IPS DF 19.7 (cell line): ENCODE measurements at regions not wholly inside any gene's neighbourhood (a gene's known extent, or its start where the extent isn't known, plus 50 kb on each side); places are given as distances from the start of the nearest gene placed in this dataset.

Experiments
- DNase-seq: peaks from one replicate; pipeline ENCODE4 v3.0.0-alpha.2; 2013; ENCODE audit warnings: low read depth, low spot score

GRCh38 chr3:193827040-193827669 is 234.1 kb downstream of the OPA1 start:
- no peak for DNase-seq

GRCh38 chr3:193827871-193828270 is 234.9 kb downstream of the OPA1 start:
- no peak for DNase-seq

GRCh38 chr3:193828477-193828876 is 235.5 kb downstream of the OPA1 start:
- DNase-seq = no peak

- no peak for DNase-seq
These were observed 236.8 kb downstream of the OPA1 start for GRCh38 chr3:193829781-193830180.

- no peak for DNase-seq
These were observed 237.8 kb downstream of the OPA1 start for GRCh38 chr3:193830791-193831191.

- DNase-seq = no peak
These were observed 238.8 kb downstream of the OPA1 start for GRCh38 chr3:193831495-193832455.

GRCh38 chr3:193832833-193833413 is 239.9 kb downstream of the OPA1 start:
- no peak for DNase-seq

GRCh38 chr3:193833592-193833991 is 240.6 kb downstream of the OPA1 start:
- DNase-seq = no peak

GRCh38 chr3:193835414-193835813 is 242.4 kb downstream of the OPA1 start:
- no peak for DNase-seq

GRCh38 chr3:193836511-193836910 is 243.5 kb downstream of the OPA1 start:
- DNase-seq = no peak

- DNase-seq = no peak
These were observed 243.9 kb downstream of the OPA1 start for GRCh38 chr3:193836918-193837317.

GRCh38 chr3:193837347-193837827 is 244.4 kb downstream of the OPA1 start:
- DNase-seq = no peak

- DNase-seq = no peak
These were observed 247.2 kb downstream of the OPA1 start for GRCh38 chr3:193840111-193840641.

GRCh38 chr3:193841581-193841980 is 248.6 kb downstream of the OPA1 start:
- DNase-seq = no peak

- no peak for DNase-seq
These were observed 249.2 kb downstream of the OPA1 start for GRCh38 chr3:193842029-193842798.

GRCh38 chr3:193842832-193843473 is 249.9 kb downstream of the OPA1 start:
- DNase-seq = no peak

GRCh38 chr3:193843474-193844301 is 250.7 kb downstream of the OPA1 start:
- DNase-seq = no peak

GRCh38 chr3:193844472-193844871 is 251.5 kb downstream of the OPA1 start:
- DNase-seq = no peak

- no peak for DNase-seq
These were observed 252.1 kb downstream of the OPA1 start for GRCh38 chr3:193845144-193845543.

GRCh38 chr3:193846569-193846968 is 253.6 kb downstream of the OPA1 start:
- DNase-seq = no peak
